Astrocyte (in vitro differentiated cells and primary cell): ENCODE measurements at regions not wholly inside any gene's neighbourhood (a gene's known extent, or its start where the extent isn't known, plus 50 kb on each side); places are given as distances from the start of the nearest gene placed in this dataset.

Experiments
- CTCF ChIP-seq: IDR thresholded peaks from 2 replicates; pipeline ENCODE4 v1.5.1; 2011; ENCODE audit warnings: low read depth, mild to moderate bottlenecking, inconsistent platforms, low read length, moderate library complexity; ENCODE audit not compliant: insufficient read depth
- EZH2 ChIP-seq: IDR thresholded peaks from 2 replicates; pipeline ENCODE4 v1.6.1; 2012; ENCODE audit warnings: mild to moderate bottlenecking, low read length, inconsistent platforms; ENCODE audit not compliant: insufficient read depth

GRCh38 chr2:39949131-39949530 is 170.1 kb upstream of the THUMPD2 start:
- TF ChIP-seq CTCF = no peak
- no peak for TF ChIP-seq EZH2
